HG03060 (cell line): ENCODE measurements at regions not wholly inside any gene's neighbourhood (a gene's known extent, or its start where the extent isn't known, plus 50 kb on each side); places are given as distances from the start of the nearest gene placed in this dataset.
"Not testable (repeated sequence)": the region's sequence is repeated elsewhere in the genome, so short reads cannot be mapped to it uniquely, and the experiment has no call there.

Experiments used
- ATAC-seq: cut with Tn5 transposase; IDR thresholded peaks from one replicate; pipeline ENCODE4 v1.9.1; 2021; ENCODE audit warnings: low read depth, moderate number of reproducible peaks; ENCODE audit not compliant: unreplicated experiment

DNA sequence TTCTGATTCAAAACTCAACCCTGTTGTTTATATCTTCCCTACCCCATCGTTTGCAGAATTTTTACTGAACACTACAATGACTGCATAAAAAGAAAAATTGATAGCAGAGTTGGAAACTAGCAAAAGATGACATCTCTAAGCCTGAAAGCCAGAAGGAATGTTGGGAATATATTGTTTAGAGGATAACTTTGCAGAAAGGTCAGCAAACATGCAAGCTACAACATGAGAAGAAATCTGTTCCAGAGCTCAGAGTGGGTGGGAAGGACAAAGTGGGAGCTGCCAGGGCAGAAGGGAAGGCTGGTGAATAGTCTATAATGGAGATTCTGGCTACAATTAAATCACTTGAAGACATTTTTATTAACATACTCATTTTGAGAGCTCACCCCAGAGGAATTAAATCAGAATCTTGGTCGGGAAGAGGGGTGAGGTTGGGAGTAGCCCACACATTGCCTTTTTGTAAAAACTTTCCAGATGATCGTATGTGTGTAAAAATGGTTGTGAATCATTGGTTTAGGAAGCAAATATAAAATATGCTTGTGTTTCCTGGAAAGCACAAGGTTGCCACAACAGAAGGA lies 574.8 kb downstream of the FLRT2 start:
- ATAC-seq = no peak

DNA sequence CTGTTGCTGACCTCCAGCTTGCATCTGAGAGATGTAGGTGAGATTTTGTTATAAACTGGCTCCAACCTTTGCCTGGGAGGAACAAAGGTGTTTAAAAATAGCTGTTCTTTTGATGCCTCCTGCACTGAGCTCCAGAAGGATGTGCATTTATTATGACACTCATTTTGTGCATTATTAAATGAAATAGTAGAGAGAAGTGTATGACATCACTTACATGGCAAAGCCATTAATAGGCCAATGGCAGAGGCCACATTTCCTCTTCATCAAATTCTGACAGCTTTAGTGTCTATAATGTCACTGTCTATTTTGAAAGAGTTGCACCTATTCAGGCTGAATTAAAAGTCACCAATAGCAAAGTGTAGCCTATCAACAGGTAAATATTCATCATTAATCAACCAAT lies 564.6 kb downstream of the FLRT2 start:
- no peak for ATAC-seq

DNA sequence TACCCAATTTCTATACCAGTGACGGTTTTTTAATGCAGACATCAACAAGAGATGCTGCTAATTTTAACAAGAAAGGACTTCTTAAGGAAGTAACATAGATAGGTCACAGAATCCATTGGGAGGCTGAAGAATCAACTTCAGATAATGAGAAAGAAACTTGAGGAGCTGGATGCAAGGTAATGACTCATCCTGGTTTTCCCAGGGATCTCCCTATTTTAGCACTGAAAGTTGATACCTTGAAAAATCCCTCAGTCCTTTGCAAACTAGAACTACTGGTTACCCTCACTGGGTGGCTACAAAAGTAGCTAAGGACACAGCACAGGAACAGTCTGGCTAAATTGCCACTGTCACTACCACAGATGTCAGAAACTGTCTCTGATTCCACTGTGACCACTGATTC lies 561.9 kb downstream of the FLRT2 start:
- ATAC-seq = no peak

GRCh38 chr14:86088156-86088555 lies 558.2 kb downstream of the FLRT2 start:
- no peak for ATAC-seq

- no peak for ATAC-seq
These were observed 557.4 kb downstream of the FLRT2 start for GRCh38 chr14:86087377-86087776.

GRCh38 chr14:86086962-86087361 lies 557.0 kb downstream of the FLRT2 start:
- ATAC-seq = no peak

DNA sequence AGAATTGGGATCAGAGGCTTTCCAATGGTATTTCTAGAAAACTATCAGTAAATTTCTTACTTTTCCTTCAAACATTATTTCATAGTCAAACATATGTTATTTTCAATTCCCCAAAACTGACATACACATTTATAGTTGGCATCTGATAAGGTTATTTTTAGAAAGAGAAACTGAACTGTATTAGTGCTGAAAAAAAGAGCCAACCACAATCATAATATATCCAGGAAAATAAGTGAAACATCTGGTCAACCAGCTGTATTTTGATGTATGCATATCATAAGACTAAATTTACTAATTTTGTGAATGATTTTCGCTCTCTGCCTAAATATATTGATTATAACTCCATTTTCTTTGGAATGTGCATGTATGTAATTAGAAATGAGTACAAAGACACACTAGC lies 554.2 kb downstream of the FLRT2 start:
- ATAC-seq = no peak

- no peak for ATAC-seq
These were observed 553.7 kb downstream of the FLRT2 start for GRCh38 chr14:86083616-86084015.

- ATAC-seq = no peak
These were observed 542.4 kb downstream of the FLRT2 start for GRCh38 chr14:86072116-86072894.

- ATAC-seq = no peak
These were observed 536.7 kb downstream of the FLRT2 start for GRCh38 chr14:86066651-86067050.

GRCh38 chr14:86065407-86065806 lies 535.5 kb downstream of the FLRT2 start:
- no peak for ATAC-seq

- not testable (repeated sequence) for ATAC-seq
These were observed 534.7 kb downstream of the FLRT2 start for GRCh38 chr14:86064595-86064994.

GRCh38 chr14:86057018-86057667 lies 527.2 kb downstream of the FLRT2 start:
- ATAC-seq = no peak

DNA sequence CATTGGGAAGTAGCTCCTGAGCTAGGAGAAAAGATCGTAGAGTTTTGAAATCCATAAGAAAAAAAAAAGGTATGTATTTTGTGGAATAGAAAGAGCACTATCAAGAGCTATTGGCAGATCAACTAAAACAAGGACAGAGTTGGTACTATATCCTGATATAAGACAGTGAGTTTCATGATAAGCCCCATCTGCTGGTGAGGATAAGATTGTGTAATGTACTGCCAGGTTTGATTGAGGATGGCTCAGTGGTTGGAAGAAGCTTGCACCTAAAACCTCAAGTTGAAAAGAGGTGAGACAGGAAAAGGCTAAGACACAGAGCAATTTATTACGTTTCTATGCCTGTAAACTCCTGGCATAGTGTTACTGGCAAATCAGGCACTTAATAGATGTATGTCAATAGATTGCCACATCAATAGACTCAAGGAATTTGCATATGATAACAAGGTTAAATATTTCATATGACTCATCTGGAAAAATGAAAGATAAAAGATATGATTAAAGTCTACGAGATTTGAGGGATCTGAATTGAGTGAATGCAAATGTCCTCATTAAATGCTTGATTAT lies 525.6 kb downstream of the FLRT2 start:
- no peak for ATAC-seq

DNA sequence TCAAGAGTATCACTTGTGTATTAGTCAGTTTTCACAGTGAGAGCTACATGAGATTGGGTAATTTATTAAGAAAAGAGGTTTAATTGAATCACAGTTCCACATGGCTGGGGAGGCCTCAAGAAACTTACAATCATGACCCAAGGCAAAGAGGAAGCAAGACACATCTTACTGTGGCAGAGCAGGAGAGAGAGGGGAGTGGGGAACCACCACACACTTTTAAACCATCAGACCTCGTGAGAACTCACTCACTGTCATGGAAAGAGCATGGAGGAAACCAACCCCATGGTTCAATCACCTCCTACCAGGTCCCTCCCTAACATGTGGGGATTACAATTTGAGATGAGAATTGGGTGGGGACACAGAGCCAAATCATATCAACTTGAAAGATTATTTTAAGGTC lies 522.9 kb downstream of the FLRT2 start:
- ATAC-seq = no peak

- ATAC-seq = no peak
These were observed 520.8 kb downstream of the FLRT2 start for GRCh38 chr14:86050757-86051156.

- no peak for ATAC-seq
These were observed 520.2 kb downstream of the FLRT2 start for GRCh38 chr14:86050072-86050683.

DNA sequence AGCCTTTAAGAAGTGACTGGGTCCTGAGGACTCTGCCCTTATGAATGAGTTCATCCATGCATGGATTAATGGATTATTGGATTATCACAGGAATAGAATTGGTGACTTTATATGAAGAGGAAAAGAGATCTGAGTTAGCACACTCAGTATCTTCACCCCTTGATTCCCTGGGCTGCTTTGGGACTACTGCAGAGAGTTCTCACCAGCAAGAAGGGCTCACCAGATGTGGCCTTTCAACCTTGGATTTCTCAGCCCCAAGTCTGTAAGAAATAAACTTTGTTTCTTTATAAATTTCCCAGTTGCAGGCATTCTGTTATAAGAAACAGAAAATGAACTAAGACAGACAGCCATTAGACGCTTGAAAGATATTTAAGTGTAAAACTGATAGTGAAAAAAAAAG lies 509.2 kb downstream of the FLRT2 start:
- ATAC-seq = no peak

DNA sequence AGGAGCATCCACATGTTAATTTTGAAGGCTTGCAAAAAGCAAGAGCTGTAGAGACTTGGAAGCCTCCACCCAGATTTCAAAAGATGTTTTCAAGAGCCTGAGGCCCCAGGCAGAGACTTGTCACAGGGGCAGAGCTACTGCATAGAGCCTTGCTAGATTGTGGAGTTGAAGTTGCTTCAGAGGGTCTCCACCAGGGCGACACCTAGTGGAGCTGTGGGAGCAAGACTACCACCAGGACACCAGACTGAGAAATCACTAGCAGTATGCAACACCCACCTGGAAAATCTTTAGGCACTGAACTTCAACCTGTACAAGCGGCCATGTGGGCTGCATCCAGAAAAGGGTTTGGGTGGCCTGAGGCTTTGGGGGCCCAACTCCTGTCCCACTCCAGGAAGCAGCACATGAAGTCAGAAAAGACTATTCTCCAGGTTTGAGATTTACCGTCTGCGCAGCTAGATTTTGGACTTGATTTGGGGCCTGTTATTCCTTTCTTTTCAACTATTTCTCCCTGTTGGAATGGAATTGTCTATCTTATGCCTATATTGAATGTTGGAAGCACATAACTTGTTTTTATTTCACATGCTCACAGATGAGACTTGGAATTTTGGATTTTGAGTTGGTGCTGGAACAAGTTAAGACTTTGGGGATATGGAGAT lies 508.6 kb downstream of the FLRT2 start:
- peak; percentile 50 for ATAC-seq

DNA sequence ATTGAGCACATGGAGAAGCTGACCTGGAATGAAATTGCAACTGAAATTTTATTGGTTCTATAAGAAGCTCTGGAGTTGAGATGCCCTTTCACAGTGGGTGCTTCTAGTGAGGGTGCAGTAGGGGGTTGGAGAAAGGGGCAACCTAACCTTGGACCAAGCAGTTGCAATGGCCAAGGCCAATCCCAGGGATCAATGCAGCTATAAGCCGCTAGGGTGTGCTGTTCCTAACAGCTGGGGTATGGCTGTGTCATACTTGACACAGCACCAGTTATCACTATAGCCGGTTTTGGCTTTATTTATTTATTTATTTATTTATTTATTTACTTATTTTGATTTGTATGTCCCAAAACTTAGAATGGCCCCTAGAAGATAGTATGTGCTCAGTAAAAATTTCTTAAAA lies 505.9 kb downstream of the FLRT2 start:
- peak; percentile 63 for ATAC-seq

DNA sequence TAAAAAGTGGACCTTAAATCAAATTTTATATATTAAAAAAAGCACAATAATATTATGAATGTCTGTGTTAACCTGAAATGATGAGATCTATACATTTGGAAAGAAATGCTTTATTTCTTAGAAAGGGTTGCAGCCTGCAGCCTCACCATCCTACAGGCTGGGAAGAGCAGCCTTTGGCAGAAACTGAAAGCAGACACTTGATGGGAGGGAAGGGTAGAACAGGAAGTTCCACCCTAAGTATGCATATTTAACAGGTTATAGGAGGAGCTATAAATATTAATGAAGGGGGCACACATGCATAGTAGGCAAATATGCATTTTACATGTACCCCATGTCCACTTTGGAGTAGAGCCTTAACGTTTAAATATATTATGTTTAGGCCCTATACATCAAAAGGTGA lies 498.0 kb downstream of the FLRT2 start:
- no peak for ATAC-seq
